Hematopoietic multipotent progenitor cell treated with erythropoietin and hydrocortisone succinate and interleukin-3 and kit ligand, for 6 days (in vitro differentiated cells): ENCODE measurements at regions not wholly inside any gene's neighbourhood (a gene's known extent, or its start where the extent isn't known, plus 50 kb on each side); places are given as distances from the start of the nearest gene placed in this dataset.
A peak's percentile ranks its signal among the peaks of the same experiment; 100 is the strongest.
"Not testable (repeated sequence)": the region's sequence is repeated elsewhere in the genome, so short reads cannot be mapped to it uniquely, and the experiment has no call there.

Source experiments
- DNase-seq: peaks from one replicate; pipeline ENCODE4 v3.0.0-alpha.2; 2015

GRCh38 chr10:119996944-119997343 lies 104.4 kb downstream of the SEC23IP start:
- DNase-seq = no peak

- DNase-seq = no peak
Observed at GRCh38 chr10:119997429-119997828, 104.9 kb downstream of the SEC23IP start.

GRCh38 chr10:120002785-120003184 lies 110.3 kb downstream of the SEC23IP start:
- DNase-seq = no peak

- no peak for DNase-seq
Observed at GRCh38 chr10:120005207-120006201, 113.0 kb downstream of the SEC23IP start.

- no peak for DNase-seq
Observed at GRCh38 chr10:120007261-120007660, 114.7 kb downstream of the SEC23IP start.

GRCh38 chr10:120011359-120012130 lies 119.0 kb downstream of the SEC23IP start:
- no peak for DNase-seq

GRCh38 chr10:120012131-120012400 lies 119.5 kb downstream of the SEC23IP start:
- DNase-seq = no peak

GRCh38 chr10:120012566-120012965 lies 120.0 kb downstream of the SEC23IP start:
- no peak for DNase-seq

GRCh38 chr10:120014031-120014430 lies 121.5 kb downstream of the SEC23IP start:
- DNase-seq = no peak

- DNase-seq = no peak
Observed at GRCh38 chr10:120015064-120015463, 122.5 kb downstream of the SEC23IP start.

GRCh38 chr10:120016906-120017305 lies 124.4 kb downstream of the SEC23IP start:
- no peak for DNase-seq

GRCh38 chr10:120017733-120018417 lies 125.3 kb downstream of the SEC23IP start:
- DNase-seq = no peak

- DNase-seq = no peak
Observed at GRCh38 chr10:120018695-120019094, 126.2 kb downstream of the SEC23IP start.

GRCh38 chr10:120019568-120019967 lies 127.0 kb downstream of the SEC23IP start:
- DNase-seq = no peak

- DNase-seq = no peak
Observed at GRCh38 chr10:120022357-120022756, 129.8 kb downstream of the SEC23IP start.

GRCh38 chr10:120034236-120034635 lies 141.7 kb downstream of the SEC23IP start:
- no peak for DNase-seq

- DNase-seq = no peak
Observed at GRCh38 chr10:120039046-120039445, 146.5 kb downstream of the SEC23IP start.

GRCh38 chr10:120039826-120040225 lies 147.3 kb downstream of the SEC23IP start:
- no peak for DNase-seq

GRCh38 chr10:120041807-120042559 lies 149.5 kb downstream of the SEC23IP start:
- DNase-seq = no peak

- peak; percentile 3 for DNase-seq
Observed at GRCh38 chr10:120042705-120043104, 150.2 kb downstream of the SEC23IP start.

- DNase-seq = not testable (repeated sequence)
Observed at GRCh38 chr10:120047373-120047772, 154.8 kb downstream of the SEC23IP start.

- DNase-seq = no peak
Observed at GRCh38 chr10:120047926-120048325, 155.4 kb downstream of the SEC23IP start.

GRCh38 chr10:120048391-120048790 lies 155.9 kb downstream of the SEC23IP start:
- no peak for DNase-seq
